ENCODE measurements at regions not wholly inside any gene's neighbourhood (a gene's known extent, or its start where the extent isn't known, plus 50 kb on each side); places are given as distances from the start of the nearest gene placed in this dataset.
"Not testable (repeated sequence)": the region's sequence is repeated elsewhere in the genome, so short reads cannot be mapped to it uniquely, and the experiment has no call there.

DNA sequence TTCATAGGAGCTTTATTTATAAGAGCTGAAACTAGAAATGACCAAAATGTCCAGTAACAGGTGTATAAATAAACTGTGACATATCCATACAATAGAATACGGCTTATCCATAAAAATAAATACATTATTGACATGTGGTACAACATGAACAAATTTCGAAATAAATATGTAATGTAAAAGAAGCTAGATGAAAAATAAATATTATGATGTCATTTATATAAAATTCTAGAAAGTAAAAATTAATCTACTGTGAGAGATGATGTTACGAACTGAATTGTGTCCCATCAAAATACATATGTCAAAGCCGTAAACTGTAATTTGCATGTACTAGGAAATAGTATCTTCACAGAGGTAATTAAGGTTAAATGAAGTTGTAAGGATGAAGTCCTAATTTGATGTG is 1104.9 kb downstream of the NSUN3 start:
- DNase-seq (ENCODE audit: low spot score) = no peak

DNA sequence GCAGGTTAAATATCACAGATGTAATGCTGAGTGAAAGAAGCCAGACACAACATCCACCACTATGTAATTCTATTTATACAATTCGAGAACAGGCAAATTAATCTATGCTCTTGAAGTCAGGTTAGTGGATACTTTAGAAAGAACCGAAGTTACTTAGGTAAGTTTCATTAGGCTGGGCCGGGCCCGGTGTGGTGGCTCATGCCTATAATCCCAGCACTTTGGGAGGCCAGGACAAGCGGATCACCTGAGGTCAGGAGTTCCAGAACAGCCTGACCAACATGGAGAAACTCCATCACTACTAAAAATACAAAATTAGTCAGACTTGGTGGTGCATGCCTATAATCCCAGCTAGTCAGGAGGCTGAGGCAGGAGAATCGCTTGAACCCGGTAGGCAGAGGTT is 1105.7 kb downstream of the NSUN3 start:
- no peak for DNase-seq (ENCODE audit: low spot score)

DNA sequence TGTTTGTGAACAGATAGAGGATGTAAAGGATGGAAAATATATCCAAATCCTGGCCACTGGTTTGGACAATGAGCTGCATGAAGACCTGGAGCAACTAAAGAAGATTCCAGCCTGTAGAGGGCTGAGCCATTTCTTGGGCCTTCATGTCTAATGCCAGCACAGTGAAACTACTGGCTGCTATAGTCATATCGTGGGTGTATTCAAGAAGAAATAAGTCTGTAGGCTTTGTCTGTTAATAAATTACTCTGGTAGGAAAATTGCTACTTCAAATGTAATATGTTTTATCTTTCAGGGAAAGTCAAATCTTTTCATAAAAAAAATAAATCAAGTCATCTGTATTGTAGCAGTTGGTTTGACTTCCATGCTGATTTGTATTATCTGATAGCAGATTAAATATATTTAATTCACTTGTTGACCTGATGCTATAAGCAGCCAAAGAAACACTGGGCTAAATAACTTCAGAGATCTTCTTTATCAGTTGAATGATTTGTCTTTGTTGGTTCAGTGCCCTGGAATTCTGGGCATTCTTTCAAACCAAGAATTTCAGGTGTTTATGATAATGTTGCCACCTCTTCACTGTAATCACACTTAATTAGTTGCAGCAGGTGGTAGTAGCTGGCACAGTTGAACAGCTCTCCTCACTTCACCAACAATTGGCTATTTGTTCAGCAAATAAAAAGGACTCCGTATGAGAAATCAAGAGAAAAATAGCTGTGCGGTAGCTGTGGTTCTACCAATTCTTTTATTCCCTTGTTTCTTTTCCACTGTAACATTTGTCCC is 1109.5 kb downstream of the NSUN3 start:
- DNase-seq (ENCODE audit: low spot score) = no peak

DNA sequence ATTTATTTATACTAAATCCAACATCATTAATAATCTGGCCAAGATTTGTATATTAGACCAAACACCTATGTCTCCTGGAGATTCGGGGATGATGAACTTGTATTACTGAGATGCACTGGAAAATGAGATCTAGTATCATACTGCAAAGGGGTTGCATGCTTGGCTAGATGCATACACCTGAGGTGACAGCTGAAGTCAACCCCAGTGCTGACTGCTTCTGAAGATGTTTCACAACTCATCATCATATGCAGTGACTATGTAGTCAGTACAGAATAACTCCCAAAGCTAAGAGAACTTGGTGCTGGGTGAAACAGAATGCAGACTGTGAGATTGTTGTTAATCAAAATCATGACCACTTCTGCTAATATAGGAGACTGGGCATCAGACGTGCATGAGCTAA is 1114.2 kb downstream of the NSUN3 start:
- DNase-seq (ENCODE audit: low spot score) = no peak

DNA sequence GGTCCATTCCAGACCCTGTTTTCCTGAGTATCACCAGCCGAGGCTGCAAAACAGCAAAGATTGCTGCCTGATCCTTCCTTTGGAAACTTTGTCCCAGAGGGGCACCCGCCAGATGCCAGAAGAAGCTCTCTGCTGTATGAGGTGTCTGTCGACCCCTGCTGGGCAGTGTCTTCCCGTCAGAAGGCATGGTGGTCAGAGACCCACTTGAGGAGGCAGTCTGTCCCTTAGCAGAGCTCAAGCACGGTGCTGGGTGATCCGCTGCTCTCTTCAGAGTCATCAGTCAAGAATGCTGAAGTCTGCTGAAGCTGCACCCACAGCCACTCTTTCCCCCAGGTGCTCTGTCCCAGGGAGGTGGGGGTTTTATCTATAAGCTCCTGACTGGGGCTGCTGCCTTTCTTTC is 1121.2 kb downstream of the NSUN3 start:
- no peak for DNase-seq (ENCODE audit: low spot score)

DNA sequence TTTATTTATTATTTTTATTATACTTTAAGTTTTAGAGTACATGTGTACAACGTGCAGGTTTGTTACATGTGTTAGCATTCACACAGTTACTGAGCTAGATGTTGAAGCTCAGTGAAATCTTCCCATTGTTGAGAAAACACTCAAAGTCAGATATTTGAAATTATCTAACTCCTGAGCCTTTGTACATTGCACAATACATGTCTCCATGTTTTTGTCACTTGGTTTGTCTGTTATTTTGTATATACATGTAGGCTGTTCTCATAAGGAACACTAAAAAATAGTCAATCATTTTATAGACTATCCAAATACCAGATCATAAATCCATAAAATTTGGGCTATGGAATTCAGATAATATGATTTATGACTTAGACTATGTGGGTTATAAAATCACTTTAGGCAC is 1126.5 kb downstream of the NSUN3 start:
- DNase-seq (ENCODE audit: low spot score) = no peak

DNA sequence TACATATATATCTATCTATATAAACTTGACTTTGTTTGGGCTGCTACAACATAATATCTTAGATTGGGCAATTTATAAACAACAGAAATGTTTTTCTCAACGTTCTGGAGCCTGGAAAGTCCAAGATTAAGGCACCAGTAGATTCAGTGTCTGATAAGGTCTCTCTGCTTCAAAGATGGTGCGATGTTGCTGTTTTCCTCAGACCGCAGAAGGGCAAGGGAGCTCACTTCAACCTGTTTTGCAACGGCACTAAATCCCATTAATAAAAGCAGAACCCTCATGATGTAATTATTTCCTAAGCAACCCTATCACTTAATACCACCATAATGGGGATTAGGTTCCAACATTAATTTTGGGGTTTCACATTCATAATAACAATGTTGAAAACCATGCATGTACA is 1134.8 kb downstream of the NSUN3 start:
- no peak for DNase-seq (ENCODE audit: low spot score)

DNA sequence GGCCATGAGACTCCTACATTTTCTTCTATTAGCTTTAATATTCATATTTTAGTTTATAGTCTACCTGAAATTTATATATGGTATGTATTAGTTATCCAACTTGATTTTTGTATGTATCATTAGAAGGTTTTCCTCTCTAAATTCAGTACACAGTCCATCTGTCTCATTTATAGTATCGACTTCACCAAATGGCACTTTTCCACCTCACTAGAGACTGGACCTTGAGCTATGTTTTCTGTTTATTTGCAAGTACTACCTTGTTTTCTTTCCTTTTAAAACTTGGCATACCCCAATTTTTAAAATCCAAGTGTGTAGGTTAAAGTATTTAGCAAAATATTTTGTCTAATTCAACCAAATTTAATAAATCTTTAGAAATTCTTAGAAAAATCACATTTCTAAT is 1137.5 kb downstream of the NSUN3 start:
- no peak for DNase-seq (ENCODE audit: low spot score)

DNA sequence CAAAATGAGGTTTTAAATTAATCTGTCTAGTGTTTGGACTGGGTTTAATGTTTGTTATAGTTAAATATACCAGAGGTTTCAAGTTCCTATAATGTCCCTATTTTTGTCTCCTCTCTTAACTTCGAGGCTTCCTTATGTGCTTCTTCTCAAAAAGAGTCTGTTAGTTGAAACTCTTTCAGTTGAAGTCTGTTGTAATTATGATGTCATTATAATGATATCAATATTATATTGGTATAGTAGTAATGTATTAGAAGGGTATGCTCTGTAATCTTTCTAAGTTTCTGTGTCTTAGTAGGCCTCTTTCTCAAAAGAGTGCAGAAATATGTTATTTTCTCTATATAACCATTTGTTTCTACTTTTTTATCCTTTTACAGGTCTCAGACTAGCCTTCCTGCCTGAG is 1148.0 kb downstream of the NSUN3 start:
- DNase-seq (ENCODE audit: low spot score) = no peak

DNA sequence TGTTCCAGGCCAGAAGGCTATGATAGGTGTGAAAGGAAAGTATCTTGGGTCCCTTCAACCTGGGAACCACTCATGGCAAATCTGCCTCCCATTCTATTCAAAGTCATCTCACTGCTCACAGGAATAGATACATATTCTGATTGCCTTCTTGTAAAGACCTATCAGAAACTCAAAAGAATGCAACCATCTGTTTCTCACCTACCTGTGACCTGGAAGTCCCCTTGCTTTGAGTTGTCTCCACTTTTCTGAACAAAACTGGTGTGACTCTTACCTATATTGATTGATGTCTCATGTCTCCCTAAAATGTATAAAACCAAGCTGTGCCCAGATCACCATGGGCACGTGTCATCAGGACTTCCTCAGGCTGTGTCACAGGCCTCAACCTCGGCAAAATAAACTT is 1149.3 kb downstream of the NSUN3 start:
- DNase-seq (ENCODE audit: low spot score) = no peak

DNA sequence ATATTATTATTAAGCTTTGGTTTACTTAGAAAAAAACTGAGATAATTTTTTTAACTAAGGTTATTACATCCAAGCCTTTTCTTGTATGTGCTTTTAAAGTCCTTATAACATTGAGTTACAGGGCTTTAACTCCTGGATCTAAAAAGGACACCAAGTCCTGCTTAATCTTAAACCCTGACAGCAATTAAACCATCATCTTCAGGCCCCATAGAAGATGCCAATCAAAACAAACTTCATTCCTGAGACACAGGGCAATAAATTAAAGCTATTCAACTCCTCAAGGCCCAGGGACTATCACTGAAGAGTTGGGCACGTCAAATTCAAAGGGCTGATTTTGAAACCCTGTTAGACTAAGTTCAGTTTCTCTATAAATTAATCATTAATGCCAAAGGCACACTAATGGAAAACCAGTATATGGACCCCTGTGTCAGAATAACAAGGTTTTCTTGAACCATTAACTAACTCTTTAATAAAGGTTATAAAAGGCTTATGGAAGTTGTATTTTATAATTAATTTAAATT is 1152.6 kb downstream of the NSUN3 start:
- no peak for DNase-seq (ENCODE audit: low spot score)

DNA sequence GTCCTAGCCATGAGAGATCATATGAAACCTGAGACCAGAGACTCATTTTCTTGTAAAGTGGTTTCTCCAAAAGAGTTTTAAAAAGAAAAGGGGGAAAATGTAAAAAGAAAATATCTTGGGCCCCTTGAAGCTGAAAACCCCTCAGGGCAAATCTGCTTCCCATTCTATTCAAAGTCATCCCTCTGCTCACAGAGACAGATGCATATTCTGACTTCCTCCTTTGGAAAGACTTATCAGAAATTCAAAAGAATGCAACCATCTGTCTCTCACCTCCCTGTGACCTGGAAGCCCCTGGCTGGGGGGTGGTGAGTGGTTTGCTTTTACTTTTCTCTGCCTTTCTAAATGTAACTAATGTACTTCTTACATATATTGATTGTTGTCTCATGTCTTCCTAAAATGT is 1154.8 kb downstream of the NSUN3 start:
- no peak for DNase-seq (ENCODE audit: low spot score)

DNA sequence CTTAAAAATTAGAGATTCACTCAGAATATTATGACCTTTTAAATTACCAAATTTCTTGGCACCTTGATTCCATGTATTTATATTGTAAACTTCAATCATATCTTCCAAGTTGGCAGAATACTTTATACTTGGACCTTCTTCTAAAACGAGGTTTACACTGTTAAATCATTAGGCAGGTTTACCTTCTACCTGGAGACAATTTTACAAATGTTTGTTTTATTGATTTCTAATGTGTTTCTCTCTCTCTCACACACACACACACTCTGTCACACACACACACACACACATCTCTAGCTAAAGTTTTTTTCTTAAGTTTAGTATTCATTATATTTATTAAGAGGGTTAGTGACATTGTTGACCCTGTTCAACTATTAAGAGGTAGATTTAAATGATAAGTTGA is 1155.6 kb downstream of the NSUN3 start:
- DNase-seq (ENCODE audit: low spot score) = no peak

DNA sequence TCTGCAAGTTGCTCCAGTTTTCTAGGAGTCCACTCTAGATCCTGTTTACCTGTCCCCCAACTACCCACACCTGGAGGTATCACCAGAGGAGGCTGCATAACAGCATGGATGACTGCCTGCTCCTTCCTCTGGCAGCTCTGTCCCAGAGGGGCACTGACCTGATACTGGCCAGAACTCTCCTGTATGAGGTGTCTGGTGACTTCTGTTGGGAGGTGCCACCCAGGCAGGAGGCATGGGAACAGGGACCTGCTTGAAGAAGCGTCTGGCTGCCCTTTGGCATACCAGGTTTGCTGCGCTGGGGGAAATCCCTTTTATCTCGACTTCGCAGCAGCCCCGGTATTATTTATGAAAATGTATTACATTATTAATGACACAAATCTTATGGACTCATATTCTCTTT is 1163.6 kb downstream of the NSUN3 start:
- no peak for DNase-seq (ENCODE audit: low spot score)

DNA sequence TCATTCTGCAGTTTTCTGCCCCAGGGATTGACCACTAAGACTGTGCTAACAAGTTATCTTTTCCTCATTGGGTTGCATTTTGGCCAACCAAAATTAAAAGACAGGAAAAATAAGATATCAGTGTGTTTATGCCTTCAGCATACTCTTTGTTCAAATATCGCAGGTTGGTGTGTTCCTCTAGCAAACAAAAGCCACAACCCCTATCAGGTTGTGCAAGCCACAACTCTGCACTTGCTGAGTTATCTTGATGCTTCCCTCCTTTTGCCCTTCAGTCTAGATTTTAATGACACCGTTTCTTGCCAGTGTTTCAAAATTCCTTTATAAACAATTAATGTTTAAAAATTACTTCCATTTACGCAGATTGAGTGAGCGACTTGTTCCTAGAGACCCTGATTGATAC is 1164.2 kb downstream of the NSUN3 start:
- DNase-seq (ENCODE audit: low spot score) = no peak

DNA sequence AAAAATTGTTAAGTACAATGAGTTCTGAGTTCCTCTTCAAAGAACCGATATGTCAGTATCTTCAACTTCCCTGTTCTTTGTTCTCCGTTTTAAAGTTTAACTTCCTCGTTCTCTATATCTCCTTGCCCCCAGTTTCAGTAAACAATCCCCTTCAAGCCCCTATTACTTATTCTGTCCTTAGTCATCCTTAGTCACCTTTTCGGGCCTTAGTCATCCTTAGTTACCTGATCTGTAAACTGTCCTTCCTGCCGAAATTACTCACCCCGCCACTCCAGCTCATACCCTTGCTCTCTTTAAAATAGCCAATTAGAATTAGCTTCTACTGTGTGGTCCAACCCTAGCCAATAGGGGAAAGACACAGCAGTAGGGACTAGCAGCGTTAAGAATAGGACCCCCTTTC is 1165.6 kb downstream of the NSUN3 start:
- no peak for DNase-seq (ENCODE audit: low spot score)

DNA sequence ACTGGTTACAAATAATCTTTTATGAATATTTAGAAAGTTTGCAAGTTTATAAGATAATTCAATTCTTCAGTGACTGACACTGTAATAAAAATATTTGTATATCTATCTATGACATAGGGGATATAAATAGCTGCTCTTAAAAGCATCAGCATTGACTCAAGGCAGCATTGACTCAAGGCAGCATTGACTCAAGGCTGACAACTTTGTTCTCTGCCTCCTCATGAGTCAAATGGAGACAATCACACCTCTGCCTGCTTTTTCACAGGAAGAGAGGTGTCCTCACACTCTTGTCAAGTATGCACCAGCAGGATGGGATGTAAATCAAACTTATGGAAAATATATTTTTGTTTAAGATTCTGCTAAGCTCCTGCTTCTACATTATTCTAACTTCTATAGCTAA is 1173.1 kb downstream of the NSUN3 start:
- DNase-seq (ENCODE audit: low spot score) = no peak

DNA sequence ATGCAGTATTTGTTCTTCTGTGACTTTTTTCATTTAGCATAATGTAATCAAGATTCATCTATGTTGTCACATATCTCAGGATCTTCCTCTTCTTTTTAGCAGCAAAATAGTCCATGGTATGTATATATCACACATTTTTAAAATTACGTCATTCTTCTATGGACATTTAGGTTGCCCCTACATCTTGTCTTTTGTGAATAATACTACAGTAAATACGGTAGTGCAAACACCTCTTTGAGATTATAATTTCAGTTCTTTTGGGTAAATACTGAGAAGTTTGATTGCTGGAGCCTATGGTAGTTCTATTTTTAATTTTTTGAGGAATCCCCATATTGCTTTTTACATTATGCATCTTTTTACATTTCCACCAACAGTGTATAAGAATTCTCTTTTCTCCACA is 1174.9 kb downstream of the NSUN3 start:
- DNase-seq (ENCODE audit: low spot score) = no peak

DNA sequence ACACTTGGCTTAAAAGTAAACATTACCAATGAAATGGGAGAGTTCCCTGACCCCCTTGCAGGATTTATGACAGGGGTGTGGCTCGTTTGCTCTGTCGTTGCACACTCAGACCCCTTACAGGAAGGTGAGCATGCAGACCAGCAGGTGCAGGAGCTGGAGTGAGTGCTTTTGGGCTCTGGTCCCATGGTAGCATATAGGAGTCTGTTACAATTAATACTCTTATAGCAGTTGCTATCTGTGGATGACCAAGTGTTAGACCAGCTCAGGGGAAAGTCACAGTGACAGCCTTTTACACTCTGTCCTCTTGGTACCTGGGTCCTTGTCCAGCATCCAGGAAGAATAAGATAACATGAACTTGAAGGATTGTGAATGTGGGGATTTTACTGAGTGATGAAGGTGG is 1177.5 kb downstream of the NSUN3 start:
- no peak for DNase-seq (ENCODE audit: low spot score)

DNA sequence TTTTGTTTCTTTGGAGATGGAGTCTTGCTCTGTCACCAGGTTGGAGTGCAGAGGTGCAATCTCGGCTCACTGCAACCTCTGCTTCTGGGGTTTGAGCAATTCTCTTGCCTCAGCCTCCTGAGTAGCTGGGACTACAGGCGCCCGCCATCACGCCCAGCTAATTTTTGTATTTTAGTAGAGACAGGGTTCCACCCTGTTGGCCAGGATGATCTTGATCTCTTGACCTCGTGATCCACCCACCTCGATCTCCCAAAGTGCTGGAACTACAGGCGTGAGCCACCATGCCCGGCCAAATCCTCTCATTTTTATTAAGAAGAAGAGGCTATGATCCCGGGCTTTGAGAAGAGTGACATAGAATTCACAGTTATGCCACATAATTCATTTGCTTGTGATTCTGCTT is 1178.4 kb downstream of the NSUN3 start:
- not testable (repeated sequence) for DNase-seq (ENCODE audit: low spot score)

DNA sequence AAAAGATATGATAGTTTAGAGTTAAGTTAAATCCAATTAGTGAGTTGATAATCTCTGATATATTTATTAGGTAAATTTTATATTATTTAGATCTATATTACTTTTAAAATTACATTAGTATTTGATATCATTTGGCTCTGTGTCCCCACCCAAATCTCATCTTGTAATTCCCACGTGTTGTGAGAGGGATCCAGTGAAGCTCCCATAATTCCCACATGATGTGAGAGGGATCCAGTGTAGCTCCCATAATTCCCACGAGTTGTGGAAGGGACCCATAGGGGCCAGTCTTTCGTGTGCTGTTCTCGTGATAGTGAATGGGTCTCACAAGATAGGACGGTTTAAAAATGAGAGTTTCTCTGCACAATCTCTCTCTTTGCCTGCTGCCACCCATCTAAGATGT is 1183.6 kb downstream of the NSUN3 start:
- DNase-seq (ENCODE audit: low spot score) = no peak

DNA sequence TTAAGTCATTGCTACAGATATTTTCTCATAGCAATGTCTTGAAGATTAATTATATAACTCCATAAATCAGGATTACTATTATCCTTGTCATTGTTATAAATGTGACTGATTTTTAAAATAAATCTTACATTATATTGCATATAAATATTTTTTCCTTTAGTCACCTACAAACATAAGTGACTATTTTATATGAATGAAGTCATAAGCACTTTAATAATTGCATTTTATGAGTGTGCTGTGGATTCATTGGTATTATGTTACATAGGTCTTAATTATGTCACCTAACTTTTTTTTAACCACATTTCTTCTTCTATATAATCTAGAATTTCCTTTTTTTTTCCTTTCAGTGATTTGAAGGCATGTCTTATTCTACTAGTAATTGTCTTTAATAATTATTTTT is 1191.2 kb downstream of the NSUN3 start:
- DNase-seq (ENCODE audit: low spot score) = no peak

DNA sequence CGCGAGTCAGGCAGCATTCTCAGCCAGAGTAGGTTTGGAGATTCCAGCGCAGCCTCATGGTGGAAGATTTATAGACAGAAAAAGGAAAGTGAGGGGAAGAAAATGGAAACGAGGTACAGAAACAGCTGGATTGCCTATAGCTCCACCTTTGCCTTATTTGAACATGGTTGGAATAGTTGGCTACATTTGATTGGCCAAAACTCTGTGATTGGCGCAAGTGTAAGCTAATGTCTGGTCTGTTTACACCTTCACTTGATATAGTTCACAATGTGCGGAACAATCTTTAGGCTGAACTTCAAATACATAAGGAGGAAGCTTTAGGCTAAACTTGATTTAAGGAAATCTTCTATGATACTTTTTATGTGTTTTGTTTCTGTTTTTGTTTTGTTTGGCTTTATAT is 1191.9 kb downstream of the NSUN3 start:
- no peak for DNase-seq (ENCODE audit: low spot score)

DNA sequence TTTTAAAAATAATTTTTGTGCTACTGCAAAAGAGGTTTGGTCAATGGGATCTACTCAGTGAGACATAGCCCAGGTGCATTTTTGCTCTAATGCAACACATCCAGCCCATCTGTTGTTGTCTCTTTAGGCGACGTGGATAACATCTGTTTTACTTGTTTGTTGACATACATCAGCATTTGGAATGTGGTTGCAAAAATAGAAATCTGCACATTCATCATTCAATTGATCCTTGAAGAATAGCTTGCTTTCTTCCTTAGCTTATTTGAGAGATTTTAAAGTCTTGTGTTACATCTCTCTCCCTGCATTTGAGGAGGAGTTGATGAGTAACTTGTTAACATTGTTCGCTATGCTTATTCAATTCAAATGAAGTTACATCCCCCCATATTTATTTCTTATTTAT is 1202.3 kb downstream of the NSUN3 start:
- DNase-seq (ENCODE audit: low spot score) = no peak
